ENCODE measurements at regions not wholly inside any gene's neighbourhood (a gene's known extent, or its start where the extent isn't known, plus 50 kb on each side); places are given as distances from the start of the nearest gene placed in this dataset.

- Histone ChIP-seq H3K4me1 (ENCODE audit: low read length) (no peaks in the 10 kb centered on the region), H4K20me1 (ENCODE audit: insufficient read depth, low read length) (no peaks in the 10 kb centered on the region), H3K36me3 (replicated peaks; ENCODE audit: insufficient read depth, low read length) (no peaks in the 10 kb centered on the region), H3K4me2 (ENCODE audit: low read depth, low read length) (no peak overlapping the region), H3K9me2 (replicated peaks; ENCODE audit: insufficient read depth, low read length) (no peaks in the 10 kb centered on the region), H3K9me3 (replicated peaks; ENCODE audit: insufficient read depth, low read length) (no peaks in the 10 kb centered on the region), H3F3A (ENCODE audit: insufficient read depth, low read length) (no peaks in the 10 kb centered on the region), H2AFZ (ENCODE audit: low read length) (no peak overlapping the region), H3K9ac (ENCODE audit: low read length) (no peak overlapping the region), H3K79me2 (ENCODE audit: low read length) (no peaks in the 10 kb centered on the region), H3K4me3 (ENCODE audit: low read length) (no peak overlapping the region), H3K27ac (ENCODE audit: low read length) (no peak overlapping the region), H3K27me3 (replicated peaks; ENCODE audit: insufficient read depth, low read length) (no peaks in the 10 kb centered on the region)
- no peak for DNase-seq
- TF ChIP-seq EZH2 (optimal IDR thresholded peaks at IDR 0.05; ENCODE audit: low read depth, low read length) (no peak), EZH2phosphoT487 (IDR thresholded peaks at IDR 0.05; ENCODE audit: low read length) (no peak)
- TF ChIP-seq, protein P1, sequence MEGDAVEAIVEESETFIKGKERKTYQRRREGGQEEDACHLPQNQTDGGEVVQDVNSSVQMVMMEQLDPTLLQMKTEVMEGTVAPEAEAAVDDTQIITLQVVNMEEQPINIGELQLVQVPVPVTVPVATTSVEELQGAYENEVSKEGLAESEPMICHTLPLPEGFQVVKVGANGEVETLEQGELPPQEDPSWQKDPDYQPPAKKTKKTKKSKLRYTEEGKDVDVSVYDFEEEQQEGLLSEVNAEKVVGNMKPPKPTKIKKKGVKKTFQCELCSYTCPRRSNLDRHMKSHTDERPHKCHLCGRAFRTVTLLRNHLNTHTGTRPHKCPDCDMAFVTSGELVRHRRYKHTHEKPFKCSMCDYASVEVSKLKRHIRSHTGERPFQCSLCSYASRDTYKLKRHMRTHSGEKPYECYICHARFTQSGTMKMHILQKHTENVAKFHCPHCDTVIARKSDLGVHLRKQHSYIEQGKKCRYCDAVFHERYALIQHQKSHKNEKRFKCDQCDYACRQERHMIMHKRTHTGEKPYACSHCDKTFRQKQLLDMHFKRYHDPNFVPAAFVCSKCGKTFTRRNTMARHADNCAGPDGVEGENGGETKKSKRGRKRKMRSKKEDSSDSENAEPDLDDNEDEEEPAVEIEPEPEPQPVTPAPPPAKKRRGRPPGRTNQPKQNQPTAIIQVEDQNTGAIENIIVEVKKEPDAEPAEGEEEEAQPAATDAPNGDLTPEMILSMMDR (IDR thresholded peaks at IDR 0.05; ENCODE audit: low read length) = no peak
Measured at GRCh38 chr2:120486946-120487345, 141.0 kb downstream of the INHBB start.

DNA sequence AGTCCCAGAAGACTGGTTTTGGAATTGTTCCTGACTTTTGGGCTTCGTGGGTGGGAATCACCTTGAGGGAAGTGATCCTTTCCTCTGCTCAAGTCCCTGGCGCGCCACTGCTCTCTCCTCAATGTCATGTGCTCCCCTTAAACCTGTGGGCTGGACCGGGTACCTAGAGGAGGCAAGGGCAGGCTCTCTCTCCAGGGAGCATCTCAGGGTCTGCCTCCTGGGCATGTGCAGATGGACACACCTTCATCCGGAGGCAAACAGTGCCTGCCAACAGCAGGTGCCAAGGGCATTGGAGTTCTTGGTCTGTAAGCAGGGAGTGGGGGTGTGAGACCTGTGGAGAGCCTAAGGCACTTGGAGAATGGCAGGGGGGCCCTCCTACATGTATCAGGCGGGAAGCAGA is 142.6 kb downstream of the INHBB start:
- TF ChIP-seq EZH2phosphoT487 (IDR thresholded peaks at IDR 0.05; ENCODE audit: low read length) = no peak
- TF ChIP-seq, protein P1 (IDR thresholded peaks at IDR 0.05; ENCODE audit: low read length) = no peak
- TF ChIP-seq EZH2 (optimal IDR thresholded peaks at IDR 0.05; ENCODE audit: low read depth, low read length) = no peak
- Histone ChIP-seq H4K20me1 (ENCODE audit: insufficient read depth, low read length) (no peaks in the 10 kb centered on the region), H3K27me3 (replicated peaks; ENCODE audit: insufficient read depth, low read length) (no peaks in the 10 kb centered on the region), H3K27ac (ENCODE audit: low read length) (no peak overlapping the region), H3K9me3 (replicated peaks; ENCODE audit: insufficient read depth, low read length) (no peaks in the 10 kb centered on the region), H3K4me3 (ENCODE audit: low read length) (no peak overlapping the region), H3K9me2 (replicated peaks; ENCODE audit: insufficient read depth, low read length) (no peaks in the 10 kb centered on the region), H3K9ac (ENCODE audit: low read length) (no peak overlapping the region), H3K4me2 (ENCODE audit: low read depth, low read length) (no peak overlapping the region), H3F3A (ENCODE audit: insufficient read depth, low read length) (no peaks in the 10 kb centered on the region), H3K36me3 (replicated peaks; ENCODE audit: insufficient read depth, low read length) (no peaks in the 10 kb centered on the region), H3K4me1 (ENCODE audit: low read length) (no peaks in the 10 kb centered on the region), H3K79me2 (ENCODE audit: low read length) (no peaks in the 10 kb centered on the region), H2AFZ (ENCODE audit: low read length) (no peak overlapping the region)
- DNase-seq = no peak

DNA sequence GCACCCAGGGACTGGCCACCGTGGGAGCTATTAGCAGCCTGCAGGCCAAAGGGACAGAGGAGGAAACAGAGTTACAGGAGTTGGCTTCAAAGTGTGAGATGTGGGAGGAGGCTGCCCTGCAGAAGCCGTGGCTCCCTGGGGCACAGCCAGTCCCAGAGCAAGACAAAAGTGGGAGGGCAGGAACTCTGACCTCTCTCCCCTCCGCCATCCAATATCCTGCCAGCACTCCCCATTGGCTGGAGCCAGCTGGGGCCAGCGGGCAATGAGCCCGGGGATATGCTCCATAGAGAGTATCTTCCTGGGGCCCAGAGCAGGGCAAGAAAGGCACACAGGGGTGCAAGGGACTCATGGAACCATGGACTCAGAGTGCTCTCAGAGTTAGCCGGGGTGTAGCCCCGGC is 143.1 kb downstream of the INHBB start:
- Histone ChIP-seq H3K36me3 (replicated peaks; ENCODE audit: insufficient read depth, low read length) (no peaks in the 10 kb centered on the region), H4K20me1 (ENCODE audit: insufficient read depth, low read length) (no peaks in the 10 kb centered on the region), H3K27me3 (replicated peaks; ENCODE audit: insufficient read depth, low read length) (no peaks in the 10 kb centered on the region), H3K4me1 (ENCODE audit: low read length) (no peaks in the 10 kb centered on the region), H3K9ac (ENCODE audit: low read length) (no peak overlapping the region), H2AFZ (ENCODE audit: low read length) (no peak overlapping the region), H3K4me3 (ENCODE audit: low read length) (no peak overlapping the region), H3K27ac (ENCODE audit: low read length) (no peak overlapping the region), H3F3A (ENCODE audit: insufficient read depth, low read length) (no peaks in the 10 kb centered on the region), H3K9me2 (replicated peaks; ENCODE audit: insufficient read depth, low read length) (no peaks in the 10 kb centered on the region), H3K4me2 (ENCODE audit: low read depth, low read length) (no peak overlapping the region), H3K79me2 (ENCODE audit: low read length) (no peaks in the 10 kb centered on the region), H3K9me3 (replicated peaks; ENCODE audit: insufficient read depth, low read length) (no peaks in the 10 kb centered on the region)
- TF ChIP-seq EZH2phosphoT487 (IDR thresholded peaks at IDR 0.05; ENCODE audit: low read length) = no peak
- TF ChIP-seq, protein P1 (IDR thresholded peaks at IDR 0.05; ENCODE audit: low read length) = no peak
- TF ChIP-seq EZH2 (optimal IDR thresholded peaks at IDR 0.05; ENCODE audit: low read depth, low read length) = no peak
- DNase-seq = no peak

All from MM.1S (cell line).